ENCODE measurements at regions not wholly inside any gene's neighbourhood (a gene's known extent, or its start where the extent isn't known, plus 50 kb on each side); places are given as distances from the start of the nearest gene placed in this dataset.

DNA sequence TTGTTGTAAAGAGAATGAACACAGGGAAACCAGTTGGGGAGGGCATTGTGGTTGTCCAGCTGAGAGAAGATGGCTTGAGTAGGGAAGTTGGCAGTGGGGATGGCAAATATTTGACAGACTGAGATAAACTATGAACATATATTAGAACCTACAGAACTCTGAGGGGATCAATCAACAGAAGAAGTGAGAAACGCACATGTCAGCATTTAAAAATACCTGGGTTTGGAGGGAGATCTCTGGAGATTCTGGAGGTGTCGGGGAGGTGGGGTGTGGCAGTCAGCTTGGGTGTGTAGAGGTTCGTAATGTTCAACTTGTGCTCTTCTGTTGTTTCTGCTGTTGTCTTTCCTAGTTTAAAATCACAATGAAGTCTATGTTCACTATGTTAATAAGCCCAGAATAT, 517.8 kb downstream of the AACS start:
- FAIRE-seq, result no peak

GRCh38 chr12:125586441-125586840, 521.2 kb downstream of the AACS start:
- FAIRE-seq, result no peak

GRCh38 chr12:125593269-125593668, 528.0 kb downstream of the AACS start:
- FAIRE-seq, result no peak

- FAIRE-seq, result no peak
Observed at GRCh38 chr12:125604976-125605375, 539.7 kb downstream of the AACS start.

DNA sequence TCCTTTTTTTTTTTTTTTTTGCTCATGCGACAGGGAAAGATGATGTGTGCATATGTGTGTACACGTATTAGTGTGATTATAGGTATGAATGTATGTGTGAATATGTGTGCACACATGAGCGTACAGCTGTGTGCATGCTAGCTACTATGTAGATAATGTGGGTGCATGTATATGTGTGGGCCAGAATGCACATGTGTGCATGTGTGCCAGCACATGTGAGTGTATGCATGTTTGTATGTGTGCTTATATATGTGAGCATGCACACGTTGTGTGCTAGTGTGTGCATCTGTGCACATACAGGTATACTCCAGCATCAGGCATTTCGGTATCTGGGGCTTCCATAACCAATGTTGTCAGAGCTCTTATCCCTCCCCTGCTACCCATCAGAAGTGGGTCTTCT, 541.1 kb downstream of the AACS start:
- FAIRE-seq, result no peak

DNA sequence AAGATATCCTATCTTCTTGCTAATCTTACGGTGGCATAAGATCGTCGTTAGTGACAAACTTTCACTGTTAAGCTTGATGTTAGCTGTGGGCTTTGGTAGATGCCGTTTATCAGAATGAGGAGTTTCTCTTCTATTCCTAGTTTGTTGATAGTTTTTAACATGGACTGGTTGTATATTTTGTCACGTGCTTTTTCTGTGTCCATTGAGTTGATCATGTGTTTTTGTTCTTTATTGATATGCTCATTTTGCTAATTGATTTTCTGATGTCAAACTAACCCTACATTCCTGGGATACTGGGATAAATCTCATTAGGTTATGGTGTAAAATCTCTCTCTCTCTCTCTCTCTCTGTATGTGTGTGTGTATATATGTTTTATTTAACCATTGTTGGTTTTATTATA, 545.1 kb downstream of the AACS start:
- no peak for FAIRE-seq

- peak; percentile 31 for FAIRE-seq
Observed at GRCh38 chr12:125610971-125611370, 545.7 kb downstream of the AACS start.

GRCh38 chr12:125614058-125614457, 548.8 kb downstream of the AACS start:
- no peak for FAIRE-seq

GRCh38 chr12:125619723-125620122, 554.5 kb downstream of the AACS start:
- FAIRE-seq, result no peak

- FAIRE-seq, result no peak
Observed at GRCh38 chr12:125633686-125634085, 568.5 kb downstream of the AACS start.

GRCh38 chr12:125634813-125635212, 569.6 kb downstream of the AACS start:
- no peak for FAIRE-seq

DNA sequence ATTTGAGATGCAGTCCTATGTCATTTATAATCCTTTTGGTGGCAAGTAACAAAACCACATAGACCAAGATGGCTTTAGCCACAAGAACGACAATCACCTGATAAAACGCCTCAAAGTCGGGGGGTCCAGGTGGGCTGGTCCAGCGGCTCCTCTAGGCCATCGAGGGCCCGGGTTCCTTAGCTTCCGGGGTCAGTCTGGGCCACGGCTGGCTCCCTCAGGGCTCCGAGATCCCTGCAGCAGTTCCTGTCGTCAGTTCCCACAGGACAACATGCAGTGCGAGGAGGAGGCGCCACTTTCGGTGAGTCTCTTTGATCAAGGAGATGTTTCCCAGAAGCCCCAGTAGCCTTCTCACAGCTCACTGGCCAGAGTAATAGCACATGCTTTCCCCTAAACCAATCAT, 574.6 kb downstream of the AACS start:
- FAIRE-seq, result no peak

- FAIRE-seq, result no peak
Observed at GRCh38 chr12:125643055-125643454, 577.8 kb downstream of the AACS start.

DNA sequence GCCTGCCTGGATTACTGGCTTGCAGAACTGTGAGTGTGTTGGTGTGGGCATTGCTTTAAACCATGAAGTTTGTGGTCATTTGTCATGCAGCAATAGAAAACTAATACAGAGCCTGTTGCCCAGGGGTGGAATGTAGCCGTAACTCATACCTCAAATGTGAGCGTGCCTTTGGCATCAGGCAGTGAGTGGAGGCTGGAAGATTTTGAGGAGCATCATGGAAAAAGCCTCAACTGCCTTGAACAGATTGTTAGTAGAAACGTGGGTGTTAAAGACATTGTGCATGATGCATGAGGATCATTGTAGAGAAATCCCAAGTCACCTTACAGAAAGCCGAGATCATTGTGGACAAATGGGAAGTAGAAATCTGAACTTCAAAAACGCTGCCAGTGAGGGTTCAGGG, 580.5 kb downstream of the AACS start:
- FAIRE-seq, result no peak

DNA sequence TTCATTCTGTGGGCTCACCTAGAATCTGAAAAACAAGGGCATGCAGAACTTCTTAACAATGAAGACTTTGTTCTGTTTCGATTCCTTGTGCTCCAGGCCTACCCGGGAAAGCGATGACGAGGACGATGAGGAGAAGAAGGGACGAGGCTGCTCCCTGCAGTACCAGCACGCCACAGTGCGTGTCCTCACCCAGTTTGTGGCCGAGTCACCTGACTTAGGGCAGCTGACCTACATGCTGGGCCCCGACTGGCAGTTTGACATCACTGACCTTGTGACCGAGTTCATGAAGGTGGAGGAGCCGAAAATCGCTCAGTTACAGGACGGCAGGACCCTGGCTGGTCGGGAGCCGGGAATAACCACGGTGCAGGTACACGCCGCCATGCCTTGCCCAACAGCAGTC, 585.4 kb downstream of the AACS start:
- FAIRE-seq, result no peak

DNA sequence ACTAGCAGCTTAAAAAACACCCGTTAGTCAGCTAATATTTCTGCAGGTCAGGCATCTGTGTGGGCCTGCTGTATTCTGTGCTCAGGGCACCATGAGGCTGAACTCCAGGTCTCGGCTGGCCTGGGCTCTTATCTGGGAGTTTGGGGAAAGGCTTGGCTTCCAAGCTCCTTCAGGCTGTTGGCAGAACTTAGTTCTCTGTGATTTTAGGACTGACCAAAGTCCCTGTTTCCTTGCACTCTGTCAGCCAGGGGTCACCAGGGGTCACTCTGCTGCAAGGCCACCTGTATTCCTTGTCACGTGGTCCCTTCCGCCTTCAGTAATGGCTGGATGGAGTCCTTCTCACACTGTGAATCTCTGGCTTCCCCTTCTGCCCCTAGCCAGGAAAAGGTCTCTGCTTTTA, 586.4 kb downstream of the AACS start:
- FAIRE-seq, result no peak

GRCh38 chr12:125652681-125653080, 587.4 kb downstream of the AACS start:
- FAIRE-seq, result no peak

DNA sequence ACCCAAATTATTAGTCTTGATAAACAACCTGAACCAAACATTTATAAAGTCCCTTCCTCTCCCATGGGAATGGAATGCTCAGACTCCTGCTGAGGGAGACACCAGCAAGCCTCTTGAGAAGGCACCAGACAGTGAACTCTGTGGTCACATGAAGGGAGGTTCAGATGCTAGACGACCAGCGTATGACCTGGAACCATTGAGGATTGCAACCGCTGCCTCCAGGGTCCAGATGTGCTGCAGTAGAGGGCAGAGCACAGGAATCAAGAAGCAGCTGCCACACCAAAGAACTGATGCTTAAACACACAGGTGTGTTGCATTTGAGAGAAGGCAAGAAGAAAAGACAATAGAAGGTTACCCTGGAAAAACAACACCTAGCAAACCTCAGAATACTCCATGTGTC, 592.4 kb downstream of the AACS start:
- no peak for FAIRE-seq

- no peak for FAIRE-seq
Observed at GRCh38 chr12:125674554-125675338, 609.5 kb downstream of the AACS start.

DNA sequence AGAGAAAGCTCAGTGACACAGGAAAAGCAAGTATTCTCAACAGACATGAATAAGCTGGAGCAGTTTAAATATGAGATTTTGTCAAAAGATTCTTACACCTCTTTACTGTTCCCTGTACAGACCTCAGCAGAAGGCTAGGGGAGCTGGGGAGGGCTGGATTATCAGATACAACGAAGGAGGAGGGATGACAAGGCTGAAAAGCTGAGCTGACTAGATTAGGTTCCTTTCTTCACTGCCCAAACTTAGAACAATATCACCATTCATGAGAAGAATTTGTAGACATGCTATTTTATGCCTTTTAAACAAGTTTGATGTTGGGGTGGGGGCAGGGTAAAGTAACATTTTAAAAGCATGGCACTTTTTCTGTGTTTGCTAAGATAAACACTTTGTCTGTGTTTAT, 611.1 kb downstream of the AACS start:
- no peak for FAIRE-seq

DNA sequence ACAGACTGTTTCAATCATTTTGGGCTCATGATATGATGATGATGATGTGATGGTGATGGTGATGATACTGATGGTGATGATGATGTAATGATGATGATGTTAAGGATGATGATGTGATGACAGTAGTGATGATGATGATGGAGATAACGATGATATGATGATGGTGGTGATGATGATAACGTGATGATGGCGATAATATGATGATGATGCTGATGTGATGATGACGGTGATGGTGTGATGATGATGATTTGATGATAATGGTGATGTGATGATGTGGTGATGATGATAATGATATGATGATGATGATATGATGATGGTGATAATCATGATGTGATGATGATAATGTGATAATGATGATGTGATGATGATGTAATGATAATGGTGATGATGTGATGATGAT, 612.6 kb downstream of the AACS start:
- no peak for FAIRE-seq

DNA sequence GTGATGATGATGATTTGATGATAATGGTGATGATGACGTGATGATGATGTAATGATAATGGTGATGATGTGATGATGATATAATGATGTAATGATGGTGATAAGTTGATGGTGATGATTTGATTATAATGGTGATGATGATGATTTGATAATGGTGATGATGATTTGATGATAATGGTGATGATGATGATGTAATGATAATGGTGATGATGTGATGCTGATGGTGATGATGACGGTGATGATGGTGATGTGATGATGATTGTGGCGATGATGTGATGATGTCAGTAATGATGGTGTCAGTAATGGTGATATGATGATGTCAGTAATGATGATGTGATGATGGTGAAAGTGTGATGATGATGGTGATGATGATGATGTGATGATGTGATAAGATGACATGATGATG, 613.4 kb downstream of the AACS start:
- no peak for FAIRE-seq

GRCh38 chr12:125683748-125684381, 618.6 kb downstream of the AACS start:
- no peak for FAIRE-seq

DNA sequence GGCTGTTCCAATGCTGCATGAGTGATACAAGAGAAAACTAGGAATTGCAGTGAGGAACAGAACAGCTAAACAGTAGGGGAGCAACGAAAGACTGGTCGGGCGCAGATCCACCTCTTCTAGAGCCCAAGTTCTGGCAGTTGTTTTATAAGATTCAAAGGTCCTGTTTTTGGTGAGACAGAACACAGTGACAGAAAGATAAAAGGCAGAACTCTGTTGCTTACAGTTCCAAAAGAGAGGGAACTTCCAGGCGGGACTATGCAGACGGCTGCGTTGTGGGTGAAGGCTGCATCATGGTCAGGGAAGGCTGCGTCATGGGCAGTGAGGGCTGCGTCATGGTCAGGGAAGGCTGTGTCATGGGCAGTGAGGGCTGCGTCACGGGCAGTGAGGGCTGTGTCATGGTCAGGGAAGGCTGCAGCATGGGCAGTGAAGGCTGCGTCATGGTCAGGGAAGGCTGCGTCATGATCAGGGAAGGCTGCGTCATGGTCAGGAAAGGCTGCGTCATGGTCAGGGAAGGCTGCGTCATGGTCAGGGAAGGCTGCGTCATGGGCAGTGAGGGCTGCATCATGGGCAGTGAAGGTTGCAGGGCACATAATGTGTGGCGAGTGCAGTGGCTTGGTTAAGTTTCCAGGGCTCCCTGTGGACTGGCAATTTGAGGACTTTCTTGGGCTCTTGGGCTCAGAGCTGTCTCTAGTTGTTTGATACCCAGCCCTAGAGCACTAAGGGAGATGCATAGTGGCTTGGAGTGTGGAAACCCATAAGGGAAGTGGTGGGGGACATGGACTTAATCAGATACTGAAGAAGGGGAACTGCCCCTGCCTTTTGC, 619.9 kb downstream of the AACS start:
- no peak for FAIRE-seq

All from endometrium (tissue), 2 donors.